CD4-positive, alpha-beta memory T cell (primary cell): ENCODE measurements at regions not wholly inside any gene's neighbourhood (a gene's known extent, or its start where the extent isn't known, plus 50 kb on each side); places are given as distances from the start of the nearest gene placed in this dataset.

Source experiments
- CTCF ChIA-PET: fragments of 350-600 bp; sonication (Branson Sonifier 250); formaldehyde crosslinking; loops from one replicate; lab custom pipeline; 2021; ENCODE audit warnings: inconsistent platforms; ENCODE audit not compliant: partially characterized antibody; lab: Charles Lee
- POLR2A ChIA-PET: fragments of 350-600 bp; sonication (Branson Sonifier 250); formaldehyde crosslinking; loops from one replicate; lab custom pipeline; 2021; ENCODE audit not compliant: partially characterized antibody; lab: Charles Lee
- DNase-seq, 5 donors: peaks; one replicate each; pipeline versions ENCODE4 v3.0.0 to v3.0.0-alpha.2; 2020 to 2022; ENCODE audit warnings: mixed read lengths in 1 of 5
- H3K27ac ChIP-seq: one replicate; pipeline ENCODE4 v1.7.0; 2013; ENCODE audit warnings: low read depth, low read length
- H3K27me3 ChIP-seq: 2 replicates; pipeline ENCODE4 v1.7.0; 2013; ENCODE audit warnings: mild to moderate bottlenecking, low read length, moderate library complexity; ENCODE audit not compliant: insufficient read depth
- H3K36me3 ChIP-seq: 2 replicates; pipeline ENCODE4 v1.7.0; 2013; ENCODE audit warnings: mild to moderate bottlenecking, low read length, moderate library complexity; ENCODE audit not compliant: insufficient read depth
- H3K4me1 ChIP-seq: 2 replicates; pipeline ENCODE4 v1.7.0; 2013; ENCODE audit warnings: mild to moderate bottlenecking, low read length, moderate library complexity; ENCODE audit not compliant: insufficient read depth
- H3K4me3 ChIP-seq, 2 donors: one replicate each; pipeline ENCODE4 v1.7.0; 2013; ENCODE audit warnings: low read length in 2 of 2, mild to moderate bottlenecking in 1 of 2
- H3K9me3 ChIP-seq, 2 donors: one replicate each; pipeline ENCODE4 v1.7.0; 2013; ENCODE audit warnings: low read length in 2 of 2, control low read depth in 1 of 2; ENCODE audit not compliant: control insufficient read depth in 1 of 2
- H3K27ac Mint-ChIP-seq, 7 donors: one replicate each; pipeline ENCODE4 v1.8.0; 2020 to 2021; ENCODE audit warnings: mixed read lengths in 7 of 7, mild to moderate bottlenecking in 6 of 7, inconsistent platforms in 3 of 7, moderate library complexity in 3 of 7
- H3K27me3 Mint-ChIP-seq, 2 donors: one replicate each; pipeline ENCODE4 v1.8.0; 2020 to 2021; ENCODE audit warnings: mixed read lengths in 2 of 2
- H3K36me3 Mint-ChIP-seq, 2 donors: one replicate each; pipeline ENCODE4 v1.8.0; 2020 to 2021; ENCODE audit warnings: mixed read lengths in 2 of 2, inconsistent platforms in 1 of 2, mild to moderate bottlenecking in 1 of 2
- H3K4me1 Mint-ChIP-seq, 4 donors: one replicate each; pipeline ENCODE4 v1.8.0; 2020 to 2021; ENCODE audit warnings: mixed read lengths in 4 of 4, mild to moderate bottlenecking in 1 of 4
- H3K4me3 Mint-ChIP-seq, 8 donors: one replicate each; pipeline ENCODE4 v1.8.0; 2020 to 2021; ENCODE audit warnings: mixed read lengths in 8 of 8, mild to moderate bottlenecking in 7 of 8, moderate library complexity in 6 of 8, inconsistent platforms in 3 of 8
- H3K9me3 Mint-ChIP-seq, 8 donors: one replicate each; pipeline ENCODE4 v1.8.0; 2020 to 2021; ENCODE audit warnings: mixed read lengths in 8 of 8, mild to moderate bottlenecking in 5 of 8, inconsistent platforms in 3 of 8, moderate library complexity in 1 of 8
- intact Hi-C: fragments of 100-400 bp; cut with micrococcal nuclease; formaldehyde crosslinking; loops from one replicate; pipeline ENCODE4 v1.15.1; 2023

- Mint-ChIP-seq H3K9me3 (peaks cover 0 to 9% (median 5%) of the 10 kb centered on the region in 8 donors), H3K27me3 (peaks cover 7 to 12% of the 10 kb centered on the region in 2 donors), H3K4me1 (peaks cover 5 to 8% (median 8%) of the 10 kb centered on the region in 4 donors), H3K4me3 (no peak overlapping the region), H3K36me3 (peaks cover 0 to 2% of the 10 kb centered on the region in 2 donors), H3K27ac (no peak overlapping the region)
- intact Hi-C loops = no loop called here
- ChIA-PET POLR2A (no interaction called here), CTCF (no interaction called here)
- DNase-seq = no peak
- no peak overlapping the region for H3K4me3 ChIP-seq
- H3K36me3 ChIP-seq = no peaks in the 10 kb centered on the region
- H3K9me3 ChIP-seq = no peaks in the 10 kb centered on the region
- H3K27ac ChIP-seq = no peak overlapping the region
- H3K4me1 ChIP-seq = peaks cover 5% of the 10 kb centered on the region
- no peaks in the 10 kb centered on the region for H3K27me3 ChIP-seq
These were observed 70.3 kb upstream of the TP53I11 start for GRCh38 chr11:45021001-45021400.

- ChIA-PET POLR2A (interaction anchor here (0.7 kb wide), 1 partner anchor 58 kb away, joined by 3 read pairs; no protein-coding TSS in a partner anchor), CTCF (no interaction called here)
- no peak overlapping the region for H3K27ac ChIP-seq
- Mint-ChIP-seq H3K4me3 (no peak overlapping the region), H3K9me3 (peaks cover 0 to 2% (median 0%) of the 10 kb centered on the region in 8 donors), H3K27me3 (peaks cover 7 to 10% of the 10 kb centered on the region in 2 donors), H3K4me1 (peaks cover 9 to 13% (median 11%) of the 10 kb centered on the region in 4 donors), H3K36me3 (peaks cover 0 to 1% of the 10 kb centered on the region in 2 donors), H3K27ac (no peak overlapping the region)
- H3K27me3 ChIP-seq = no peaks in the 10 kb centered on the region
- no peaks in the 10 kb centered on the region for H3K36me3 ChIP-seq
- H3K4me3 ChIP-seq = no peak overlapping the region
- DNase-seq = no peak
- no peaks in the 10 kb centered on the region for H3K9me3 ChIP-seq
- intact Hi-C loops = no loop called here
- peaks cover 9% of the 10 kb centered on the region for H3K4me1 ChIP-seq
These were observed 71.0 kb upstream of the TP53I11 start for GRCh38 chr11:45021692-45022141.

- peaks cover 7 to 10% of the 10 kb centered on the region in 2 donors for H3K27me3 Mint-ChIP-seq
- Histone ChIP-seq H3K4me1 (peaks cover 9% of the 10 kb centered on the region), H3K36me3 (no peaks in the 10 kb centered on the region), H3K4me3 (no peak overlapping the region), H3K27ac (no peak overlapping the region), H3K27me3 (no peaks in the 10 kb centered on the region), H3K9me3 (no peaks in the 10 kb centered on the region)
- no peaks in the 10 kb centered on the region for H3K9me3 Mint-ChIP-seq
- H3K4me3 Mint-ChIP-seq = no peak overlapping the region
- H3K27ac Mint-ChIP-seq = no peak overlapping the region
- CTCF ChIA-PET = interaction anchor here (1.2 kb wide), 1 partner anchor 749 kb away, joined by 3 read pairs; no protein-coding TSS in a partner anchor
- POLR2A ChIA-PET = interaction anchor here (1.1 kb wide), 1 partner anchor 9 kb away, joined by 3 read pairs; no protein-coding TSS in a partner anchor
- DNase-seq = no peak
- H3K4me1 Mint-ChIP-seq = peaks cover 9 to 19% (median 11%) of the 10 kb centered on the region in 4 donors
- intact Hi-C loops = no loop called here
- no peaks in the 10 kb centered on the region for H3K36me3 Mint-ChIP-seq
These were observed 71.8 kb upstream of the TP53I11 start for GRCh38 chr11:45022294-45023064.

- H3K4me3 ChIP-seq = no peak overlapping the region
- H3K27ac ChIP-seq = no peak overlapping the region
- CTCF ChIA-PET = interaction anchor here (1.2 kb wide), 1 partner anchor 748 kb away, joined by 3 read pairs; no protein-coding TSS in a partner anchor
- intact Hi-C loops = no loop called here
- Mint-ChIP-seq H3K4me1 (peaks cover 9 to 19% (median 11%) of the 10 kb centered on the region in 4 donors), H3K4me3 (no peak overlapping the region), H3K36me3 (no peaks in the 10 kb centered on the region), H3K27ac (peak overlapping the region in 1 of 7 donors; percentile 79), H3K9me3 (no peaks in the 10 kb centered on the region), H3K27me3 (peaks cover 7 to 10% of the 10 kb centered on the region in 2 donors)
- POLR2A ChIA-PET = interaction anchor here (1.1 kb wide), 1 partner anchor 9 kb away, joined by 3 read pairs; no protein-coding TSS in a partner anchor
- H3K4me1 ChIP-seq = peaks cover 9% of the 10 kb centered on the region
- DNase-seq = no peak
- H3K9me3 ChIP-seq = no peaks in the 10 kb centered on the region
- H3K27me3 ChIP-seq = no peaks in the 10 kb centered on the region
- no peaks in the 10 kb centered on the region for H3K36me3 ChIP-seq
These were observed 72.3 kb upstream of the TP53I11 start for GRCh38 chr11:45023065-45023365.

GRCh38 chr11:45024316-45024715, 73.6 kb upstream of the TP53I11 start:
- Histone ChIP-seq H3K27me3 (no peaks in the 10 kb centered on the region), H3K4me1 (peaks cover 9% of the 10 kb centered on the region), H3K9me3 (no peaks in the 10 kb centered on the region), H3K4me3 (no peak overlapping the region), H3K36me3 (no peaks in the 10 kb centered on the region), H3K27ac (no peak overlapping the region)
- CTCF ChIA-PET = interaction anchor here (1.0 kb wide), 1 partner anchor 88 kb away, joined by 4 read pairs; no protein-coding TSS in a partner anchor
- Mint-ChIP-seq H3K4me3 (no peak overlapping the region), H3K27ac (peak overlapping the region in 1 of 7 donors; percentile 18), H3K4me1 (peaks cover 9 to 19% (median 11%) of the 10 kb centered on the region in 4 donors), H3K9me3 (no peaks in the 10 kb centered on the region), H3K36me3 (no peaks in the 10 kb centered on the region), H3K27me3 (peaks cover 7 to 8% of the 10 kb centered on the region in 2 donors)
- POLR2A ChIA-PET = no interaction called here
- DNase-seq = no peak
- intact Hi-C loops = no loop called here

GRCh38 chr11:45024846-45025588, 74.3 kb upstream of the TP53I11 start:
- Histone ChIP-seq H3K9me3 (no peaks in the 10 kb centered on the region), H3K4me3 (no peak overlapping the region), H3K4me1 (peaks cover 9% of the 10 kb centered on the region), H3K27me3 (no peaks in the 10 kb centered on the region), H3K27ac (no peak overlapping the region), H3K36me3 (no peaks in the 10 kb centered on the region)
- no peaks in the 10 kb centered on the region for H3K9me3 Mint-ChIP-seq
- ChIA-PET POLR2A (no interaction called here), CTCF (interaction anchor here (1.0 to 1.3 kb wide), 3 partner anchors 75 to 89 kb away, joined by 3 to 4 read pairs (median 4); partner anchors contain the start of gene TP53I11)
- no peak overlapping the region for H3K4me3 Mint-ChIP-seq
- intact Hi-C loops = no loop called here
- H3K4me1 Mint-ChIP-seq = peaks cover 9 to 19% (median 11%) of the 10 kb centered on the region in 4 donors
- no peaks in the 10 kb centered on the region for H3K36me3 Mint-ChIP-seq
- H3K27me3 Mint-ChIP-seq = peaks cover 2 to 5% of the 10 kb centered on the region in 2 donors
- peak overlapping the region in 5 of 7 donors; percentile 10 to 94 (median 18) for H3K27ac Mint-ChIP-seq
- DNase-seq = no peak
